Heart right ventricle (tissue), 16 donors: ENCODE measurements at regions not wholly inside any gene's neighbourhood (a gene's known extent, or its start where the extent isn't known, plus 50 kb on each side); places are given as distances from the start of the nearest gene placed in this dataset.

Experiments used
- ATAC-seq, 8 donors: fragments of 200-7000 bp; cut with Tn5 transposase; one replicate each; pipeline ENCODE4 v1.9.1; 2020; ENCODE audit warnings: mild to moderate bottlenecking in 8 of 8, moderate library complexity in 8 of 8, moderate number of reproducible peaks in 1 of 8
- DNase-seq, 2 donors: peaks; one replicate each; pipeline ENCODE4 v3.0.0-alpha.2; 2020
- H3K27ac ChIP-seq, 10 donors: fragments of 200-600 bp; sonication (generic) in 2 of 10; one replicate each; pipeline versions ENCODE4 v1.5.0 to v1.8.0; 2020 to 2022; ENCODE audit warnings: mild to moderate bottlenecking in 3 of 10
- H3K27me3 ChIP-seq, 7 donors: fragments of 200-600 bp; one replicate each; pipeline ENCODE4 v1.8.0; 2021 to 2022; ENCODE audit warnings: mild to moderate bottlenecking in 2 of 7
- H3K36me3 ChIP-seq, 9 donors: fragments of 200-600 bp; sonication (generic) in 1 of 9; one replicate each; pipeline versions ENCODE4 v1.5.0 to v1.8.0; 2020 to 2022; ENCODE audit warnings: mild to moderate bottlenecking in 2 of 9
- H3K4me1 ChIP-seq, 9 donors: fragments of 200-600 bp; sonication (generic) in 1 of 9; one replicate each; pipeline versions ENCODE4 v1.5.0 to v1.8.0; 2020 to 2022; ENCODE audit warnings: mild to moderate bottlenecking in 4 of 9
- H3K4me3 ChIP-seq, 10 donors: fragments of 200-600 bp; sonication (generic) in 2 of 10; one replicate each; pipeline versions ENCODE4 v1.5.0 to v1.8.0; 2020 to 2022; ENCODE audit warnings: mild to moderate bottlenecking in 7 of 10, moderate library complexity in 2 of 10
- H3K9me3 ChIP-seq, 11 donors: fragments of 200-600 bp in 10 of 11; sonication (generic) in 2 of 11; one replicate each; pipeline versions ENCODE4 v1.5.0 to v1.8.0; 2013 to 2022; ENCODE audit warnings: mild to moderate bottlenecking in 2 of 11, control low read depth in 1 of 11, moderate library complexity in 1 of 11
- WGBS, 2 donors: extraction: QIAGEN DNeasy Blood & Tissue Kit; methylation state at CpG; one replicate each; pipeline ENCODE4 v1.1.7; 2013; ENCODE audit warnings: inconsistent platforms in 1 of 2; 5-methylcytosine and 5-hydroxymethylcytosine counted together
- intact Hi-C, 10 donors: fragments of 100-400 bp; cut with DNase I; formaldehyde crosslinking; loops; one replicate each; pipeline versions ENCODE4 v1.11.1 to v1.14.2; 2022
- TF ChIP-seq, protein P1 (sequence below), 9 donors: fragments of 200-600 bp; sonication (generic) in 2 of 9; IDR thresholded peaks; one replicate each; pipeline versions ENCODE4 v1.5.0 to v1.8.0; 2021 to 2022; ENCODE audit warnings: antibody characterized with exemption in 9 of 9, mild to moderate bottlenecking in 5 of 9, moderate library complexity in 1 of 9
- donor health status: Arrhythmogenic right ventricular cardiomyopathy.
- donor health status: ischemic (EF 13 %, LVEDD 7.1; RV severe dilation, severe dysfunction).
- donor health status: healthy with polysubstance abuse.
- donor health status: DM: no; HTN: yes; CAD: no.
- donor health status: DM: no; HTN: no; CAD: no.
- donor health status: ischemic (EF 25% LVEDD 6.9; RV normal size, moderate dysfunction).
- donor health status: ischemic (EF 25% LVEDD 5.7; RV mildly dilated, moderate dysfunction).
- donor health status: healthy.
- donor health status: DM: yes; HTN: yes; CAD: no.
- donor health status: Ischemic cardiomyopathy.
- donor health status: ischemic (EF 35%, LVEDD 5.7; RV mildly dilated, moderate dysfunction).
- donor health status: nonischemic (EF 11% LVEDD 7.7; RV severe dilation, severe dysfunction).
- donor health status: DM: yes; HTN: yes; CAD: no.
- donor health status: PGD.
- donor health status: ischemic (EF 29% LVEDD 5.4; RV normal size, mild dysfunction).
- donor health status: nonischemic (EF 23%, LVEDD 6.1; RV moderate dilation, normal function).

DNA sequence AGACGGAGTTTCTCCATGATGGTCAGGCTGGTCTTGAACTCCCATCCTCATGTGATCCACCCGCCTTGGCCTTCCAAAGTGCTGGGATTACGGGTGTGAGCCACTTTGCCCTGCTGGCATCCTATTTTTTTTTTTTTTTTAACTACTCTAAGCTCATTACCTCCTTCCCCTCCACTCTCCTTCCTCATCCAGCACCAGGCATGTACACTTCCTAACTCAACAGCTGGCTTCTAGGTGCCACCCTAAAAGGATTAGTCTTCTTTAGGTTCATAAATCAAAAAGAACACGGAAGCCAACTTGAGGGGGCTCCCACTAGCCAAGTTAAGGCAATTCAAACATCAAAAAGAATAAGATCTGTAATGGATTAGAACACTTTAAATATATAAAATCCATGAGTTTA lies 70.6 kb upstream of the TEX51 start:
- Histone ChIP-seq H3K4me3 (no peak overlapping the region), H3K27ac (no peak overlapping the region), H3K4me1 (peaks cover 0 to 19% (median 0%) of the 10 kb centered on the region in 9 donors), H3K36me3 (no peaks in the 10 kb centered on the region), H3K27me3 (peaks cover 0 to 4% (median 0%) of the 10 kb centered on the region in 7 donors), H3K9me3 (no peaks in the 10 kb centered on the region)
- ATAC-seq (no peak), DNase-seq (no peak)
- WGBS, 2 donors, result 88 to 89% methylated on average over 4 of the region's 4 CpGs
- TF ChIP-seq, protein P1, sequence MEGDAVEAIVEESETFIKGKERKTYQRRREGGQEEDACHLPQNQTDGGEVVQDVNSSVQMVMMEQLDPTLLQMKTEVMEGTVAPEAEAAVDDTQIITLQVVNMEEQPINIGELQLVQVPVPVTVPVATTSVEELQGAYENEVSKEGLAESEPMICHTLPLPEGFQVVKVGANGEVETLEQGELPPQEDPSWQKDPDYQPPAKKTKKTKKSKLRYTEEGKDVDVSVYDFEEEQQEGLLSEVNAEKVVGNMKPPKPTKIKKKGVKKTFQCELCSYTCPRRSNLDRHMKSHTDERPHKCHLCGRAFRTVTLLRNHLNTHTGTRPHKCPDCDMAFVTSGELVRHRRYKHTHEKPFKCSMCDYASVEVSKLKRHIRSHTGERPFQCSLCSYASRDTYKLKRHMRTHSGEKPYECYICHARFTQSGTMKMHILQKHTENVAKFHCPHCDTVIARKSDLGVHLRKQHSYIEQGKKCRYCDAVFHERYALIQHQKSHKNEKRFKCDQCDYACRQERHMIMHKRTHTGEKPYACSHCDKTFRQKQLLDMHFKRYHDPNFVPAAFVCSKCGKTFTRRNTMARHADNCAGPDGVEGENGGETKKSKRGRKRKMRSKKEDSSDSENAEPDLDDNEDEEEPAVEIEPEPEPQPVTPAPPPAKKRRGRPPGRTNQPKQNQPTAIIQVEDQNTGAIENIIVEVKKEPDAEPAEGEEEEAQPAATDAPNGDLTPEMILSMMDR (IDR thresholded peaks at IDR 0.05), result no peak
- intact Hi-C loops, result no loop called here

GRCh38 chr2:126828491-126828890 lies 70.2 kb upstream of the TEX51 start:
- DNase-seq (no peak), ATAC-seq (no peak)
- H3K9me3 ChIP-seq, result no peaks in the 10 kb centered on the region
- peaks cover 0 to 4% (median 0%) of the 10 kb centered on the region in 7 donors for H3K27me3 ChIP-seq
- H3K27ac ChIP-seq, result no peak overlapping the region
- H3K36me3 ChIP-seq, result no peaks in the 10 kb centered on the region
- intact Hi-C loops, result no loop called here
- H3K4me3 ChIP-seq, result no peak overlapping the region
- peaks cover 0 to 19% (median 0%) of the 10 kb centered on the region in 9 donors for H3K4me1 ChIP-seq
- TF ChIP-seq, protein P1 (IDR thresholded peaks at IDR 0.05), result no peak
- WGBS, 2 donors, result 76 to 82% methylated on average over 4 of the region's 4 CpGs

DNA sequence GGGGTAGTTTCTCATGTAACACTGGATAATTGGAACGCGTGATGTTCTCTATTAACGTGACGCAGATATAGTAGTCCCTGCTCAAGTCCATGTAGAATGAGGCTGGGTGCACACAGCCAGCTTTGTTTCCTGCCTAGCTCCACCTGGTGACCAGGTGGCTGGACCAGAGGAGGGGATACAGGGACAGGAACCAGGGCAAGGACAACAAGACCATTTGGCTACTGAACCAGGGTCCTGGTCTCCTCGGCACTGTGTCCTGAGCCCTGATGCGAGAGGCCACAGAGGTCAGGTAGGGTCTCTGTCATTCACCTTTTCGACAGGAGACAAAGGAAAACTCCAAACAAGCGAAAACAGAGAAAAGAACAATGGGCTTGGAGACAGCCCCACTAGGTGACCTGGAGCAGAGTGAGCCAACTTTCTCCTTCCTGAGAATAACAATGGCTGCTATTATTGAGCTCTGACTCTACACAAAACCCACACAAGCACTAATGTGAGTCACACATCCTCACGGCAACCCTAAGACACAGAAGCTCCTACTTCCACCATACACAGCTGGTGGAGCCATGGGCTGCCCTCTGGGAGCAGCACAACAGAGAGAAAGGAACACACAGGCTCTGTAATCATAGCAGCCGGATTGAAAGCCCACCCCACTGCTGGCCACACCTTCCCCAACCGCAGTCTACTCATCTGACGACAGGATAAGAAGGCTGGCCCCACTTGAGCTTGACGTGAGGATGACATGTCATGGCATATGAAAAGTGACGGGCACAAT lies 67.3 kb upstream of the TEX51 start:
- ATAC-seq, result peak in 6 of 8 donors; percentile 30 to 84 (median 70)
- no peaks in the 10 kb centered on the region for H3K9me3 ChIP-seq
- intact Hi-C loops, result no loop called here
- DNase-seq, result no peak
- TF ChIP-seq, protein P1 (IDR thresholded peaks at IDR 0.05), result no peak
- no peak overlapping the region for H3K27ac ChIP-seq
- no peak overlapping the region for H3K4me3 ChIP-seq
- peaks cover 0 to 19% (median 0%) of the 10 kb centered on the region in 9 donors for H3K4me1 ChIP-seq
- H3K36me3 ChIP-seq, result no peaks in the 10 kb centered on the region
- H3K27me3 ChIP-seq, result peaks cover 0 to 4% (median 0%) of the 10 kb centered on the region in 7 donors
- 55 to 59% methylated on average over 14 of the region's 14 CpGs for WGBS, 2 donors

GRCh38 chr2:126832014-126832413 lies 66.7 kb upstream of the TEX51 start:
- H3K9me3 ChIP-seq, result no peaks in the 10 kb centered on the region
- intact Hi-C loops, result no loop called here
- no peak overlapping the region for H3K4me3 ChIP-seq
- TF ChIP-seq, protein P1 (IDR thresholded peaks at IDR 0.05), result no peak
- H3K27me3 ChIP-seq, result peaks cover 0 to 4% (median 0%) of the 10 kb centered on the region in 7 donors
- peaks cover 0 to 19% (median 0%) of the 10 kb centered on the region in 9 donors for H3K4me1 ChIP-seq
- no peak for DNase-seq
- H3K27ac ChIP-seq, result no peak overlapping the region
- ATAC-seq, result no peak
- no peaks in the 10 kb centered on the region for H3K36me3 ChIP-seq
